ENCODE measurements at regions not wholly inside any gene's neighbourhood (a gene's known extent, or its start where the extent isn't known, plus 50 kb on each side); places are given as distances from the start of the nearest gene placed in this dataset.

DNA sequence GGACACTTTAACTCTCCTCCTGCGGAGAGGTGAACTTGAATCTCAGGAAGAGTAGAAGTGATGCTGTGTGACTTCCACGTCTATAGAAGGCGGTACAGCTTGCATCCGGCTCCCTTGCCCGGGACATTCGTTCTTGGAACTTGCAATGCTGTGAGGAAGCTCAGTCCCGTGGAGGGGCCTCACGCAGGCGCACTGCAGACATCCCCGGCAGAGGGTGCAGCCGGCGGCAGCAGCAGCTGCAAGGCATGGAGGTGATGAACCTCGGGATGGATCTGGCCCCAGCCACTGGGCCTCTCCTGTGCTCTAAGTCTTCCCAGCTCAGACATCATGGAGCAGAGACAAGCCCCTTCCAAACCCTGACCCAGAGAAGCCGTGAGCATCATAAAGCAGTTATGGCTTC is 61.8 kb upstream of the SOD1 start:
- no peak for TF ChIP-seq TOX (CRISPR knock-in tag; IDR thresholded peaks at IDR 0.05; ENCODE audit: borderline replicate concordance)
- TF ChIP-seq, protein P1, sequence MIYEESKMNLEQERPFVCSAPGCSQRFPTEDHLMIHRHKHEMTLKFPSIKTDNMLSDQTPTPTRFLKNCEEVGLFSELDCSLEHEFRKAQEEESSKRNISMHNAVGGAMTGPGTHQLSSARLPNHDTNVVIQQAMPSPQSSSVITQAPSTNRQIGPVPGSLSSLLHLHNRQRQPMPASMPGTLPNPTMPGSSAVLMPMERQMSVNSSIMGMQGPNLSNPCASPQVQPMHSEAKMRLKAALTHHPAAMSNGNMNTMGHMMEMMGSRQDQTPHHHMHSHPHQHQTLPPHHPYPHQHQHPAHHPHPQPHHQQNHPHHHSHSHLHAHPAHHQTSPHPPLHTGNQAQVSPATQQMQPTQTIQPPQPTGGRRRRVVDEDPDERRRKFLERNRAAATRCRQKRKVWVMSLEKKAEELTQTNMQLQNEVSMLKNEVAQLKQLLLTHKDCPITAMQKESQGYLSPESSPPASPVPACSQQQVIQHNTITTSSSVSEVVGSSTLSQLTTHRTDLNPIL (CRISPR knock-in tag; IDR thresholded peaks at IDR 0.05; ENCODE audit: low read depth): no peak

Data from SK-N-SH treated with all-trans-retinoic acid at 6 μM for 48 hours (cell line).